NK-92 treated with Interleukin-12 subunit alpha and Interleukin-12 subunit beta, amount 100 ng/mL, for 24 hours (cell line): ENCODE measurements at regions not wholly inside any gene's neighbourhood (a gene's known extent, or its start where the extent isn't known, plus 50 kb on each side); places are given as distances from the start of the nearest gene placed in this dataset.
"Not testable (repeated sequence)": the region's sequence is repeated elsewhere in the genome, so short reads cannot be mapped to it uniquely, and the experiment has no call there.

Experiments used
- DNase-seq: peaks from one replicate; lab custom pipeline; 2025; lab: John Stamatoyannopoulos, UW

- DNase-seq: no peak
Measured at GRCh38 chr9:31958572-31958971, 425.9 kb upstream of the ACO1 start.

GRCh38 chr9:31969552-31969951, 414.9 kb upstream of the ACO1 start:
- DNase-seq: no peak

GRCh38 chr9:31983895-31984294, 400.5 kb upstream of the ACO1 start:
- DNase-seq: no peak

- no peak for DNase-seq
Measured at GRCh38 chr9:31996331-31996730, 388.1 kb upstream of the ACO1 start.

- no peak for DNase-seq
Measured at GRCh38 chr9:32004431-32005076, 379.9 kb upstream of the ACO1 start.

- no peak for DNase-seq
Measured at GRCh38 chr9:32010322-32010721, 374.1 kb upstream of the ACO1 start.

GRCh38 chr9:32011049-32011448, 373.4 kb upstream of the ACO1 start:
- no peak for DNase-seq

- DNase-seq: no peak
Measured at GRCh38 chr9:32015795-32016194, 368.6 kb upstream of the ACO1 start.

GRCh38 chr9:32045513-32045912, 338.9 kb upstream of the ACO1 start:
- DNase-seq: no peak

GRCh38 chr9:32067261-32067660, 317.2 kb upstream of the ACO1 start:
- DNase-seq: no peak

GRCh38 chr9:32069169-32069813, 315.2 kb upstream of the ACO1 start:
- no peak for DNase-seq

- no peak for DNase-seq
Measured at GRCh38 chr9:32069969-32070368, 314.5 kb upstream of the ACO1 start.

- DNase-seq: no peak
Measured at GRCh38 chr9:32072570-32072969, 311.9 kb upstream of the ACO1 start.

- no peak for DNase-seq
Measured at GRCh38 chr9:32092031-32092430, 292.4 kb upstream of the ACO1 start.

- no peak for DNase-seq
Measured at GRCh38 chr9:32117291-32117690, 267.2 kb upstream of the ACO1 start.

- DNase-seq: no peak
Measured at GRCh38 chr9:32128546-32128945, 255.9 kb upstream of the ACO1 start.

- not testable (repeated sequence) for DNase-seq
Measured at GRCh38 chr9:32130709-32131108, 253.7 kb upstream of the ACO1 start.

GRCh38 chr9:32136700-32137339, 247.6 kb upstream of the ACO1 start:
- no peak for DNase-seq

GRCh38 chr9:32142074-32142473, 242.4 kb upstream of the ACO1 start:
- no peak for DNase-seq

GRCh38 chr9:32148553-32148952, 235.9 kb upstream of the ACO1 start:
- not testable (repeated sequence) for DNase-seq

- no peak for DNase-seq
Measured at GRCh38 chr9:32161209-32161608, 223.2 kb upstream of the ACO1 start.

- no peak for DNase-seq
Measured at GRCh38 chr9:32161720-32162119, 222.7 kb upstream of the ACO1 start.

GRCh38 chr9:32166316-32166715, 218.1 kb upstream of the ACO1 start:
- DNase-seq: not testable (repeated sequence)

- DNase-seq: no peak
Measured at GRCh38 chr9:32171339-32171738, 213.1 kb upstream of the ACO1 start.
